Putamen (tissue), 1 donor: ENCODE measurements at regions not wholly inside any gene's neighbourhood (a gene's known extent, or its start where the extent isn't known, plus 50 kb on each side); places are given as distances from the start of the nearest gene placed in this dataset.

Experiments used
- DNase-seq: peaks from one replicate; pipeline ENCODE4 v3.0.0-alpha.2; 2016; ENCODE audit warnings: low spot score

DNA sequence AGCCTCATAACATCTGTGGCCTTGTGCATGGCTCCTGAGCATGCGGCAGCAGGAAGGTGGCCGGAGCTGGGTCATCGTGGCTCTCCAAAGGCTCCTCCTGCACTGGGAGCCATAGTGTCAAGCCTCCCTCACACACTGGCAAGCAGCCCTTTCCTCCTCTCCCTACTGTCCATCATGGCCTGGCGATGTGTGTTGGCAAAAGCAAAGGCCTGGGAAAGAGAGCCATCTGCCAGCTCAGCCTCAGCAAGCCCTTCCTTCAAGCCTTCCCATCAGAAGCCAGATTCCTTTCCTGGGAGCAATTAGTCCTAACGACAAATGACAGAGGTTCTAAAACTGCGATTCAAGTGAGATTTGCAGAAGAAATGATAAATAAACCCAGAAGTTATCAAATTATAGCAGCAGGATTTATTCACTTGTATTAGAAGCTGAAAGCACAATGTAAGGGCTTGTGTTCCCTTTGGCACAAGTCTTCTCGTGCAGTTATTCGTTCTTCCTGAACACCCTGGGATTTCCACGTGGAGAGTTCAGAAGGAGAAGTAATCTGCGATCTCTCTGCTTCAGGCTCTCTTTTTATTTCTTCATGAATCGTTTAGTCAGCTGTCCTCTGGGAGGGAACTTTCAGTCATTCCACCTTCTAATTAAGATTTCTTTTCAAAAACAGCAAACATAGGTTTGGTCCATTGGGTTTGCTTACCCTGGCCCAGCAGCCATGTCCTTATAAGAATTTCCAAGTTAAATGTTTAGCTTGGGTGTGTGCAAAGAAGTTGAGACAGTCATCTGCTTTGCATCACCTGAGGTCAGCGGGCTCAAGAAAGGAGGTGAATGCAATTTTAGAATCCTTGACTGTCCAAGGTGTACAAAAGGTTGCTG, 110.3 kb upstream of the TMC3 start:
- DNase-seq: no peak

DNA sequence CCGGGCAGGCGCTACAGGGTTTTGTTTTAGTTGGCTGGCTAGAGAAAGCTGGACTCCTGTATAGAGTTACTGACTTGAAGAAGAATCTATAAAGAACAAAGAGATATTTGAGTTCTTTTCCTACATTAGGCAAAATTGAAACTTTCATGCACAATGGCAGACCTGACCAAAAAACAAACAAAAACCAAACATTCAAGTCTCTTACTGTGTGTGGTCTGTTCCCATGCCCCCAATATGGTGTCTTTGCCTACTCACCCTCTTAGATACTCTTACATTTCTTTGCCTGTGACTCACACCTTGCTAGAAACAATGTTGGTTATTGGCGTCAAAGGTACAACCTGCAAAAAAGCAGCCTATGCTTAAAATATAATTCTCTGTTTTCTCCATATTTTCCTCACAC, 109.5 kb upstream of the TMC3 start:
- DNase-seq: no peak

DNA sequence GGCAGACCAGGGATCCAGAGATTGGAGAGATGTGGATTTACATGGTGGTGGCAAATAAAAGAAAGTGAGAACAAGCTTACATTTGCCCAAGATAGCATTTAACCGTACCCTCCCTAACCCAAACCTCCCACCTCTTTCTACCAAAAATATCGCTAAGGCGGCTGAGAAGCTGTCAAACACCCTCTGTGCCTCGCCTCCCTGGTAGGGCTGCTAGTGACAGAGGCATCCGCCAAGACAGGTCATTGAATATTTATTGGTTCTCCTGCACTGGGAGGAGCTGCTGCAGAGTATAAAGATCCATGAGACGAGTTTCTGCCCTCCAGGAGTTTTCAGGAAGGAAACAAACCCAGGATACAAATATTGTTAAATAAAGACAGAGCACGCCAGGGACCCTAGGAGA, 107.3 kb upstream of the TMC3 start:
- DNase-seq: peak; percentile 52

DNA sequence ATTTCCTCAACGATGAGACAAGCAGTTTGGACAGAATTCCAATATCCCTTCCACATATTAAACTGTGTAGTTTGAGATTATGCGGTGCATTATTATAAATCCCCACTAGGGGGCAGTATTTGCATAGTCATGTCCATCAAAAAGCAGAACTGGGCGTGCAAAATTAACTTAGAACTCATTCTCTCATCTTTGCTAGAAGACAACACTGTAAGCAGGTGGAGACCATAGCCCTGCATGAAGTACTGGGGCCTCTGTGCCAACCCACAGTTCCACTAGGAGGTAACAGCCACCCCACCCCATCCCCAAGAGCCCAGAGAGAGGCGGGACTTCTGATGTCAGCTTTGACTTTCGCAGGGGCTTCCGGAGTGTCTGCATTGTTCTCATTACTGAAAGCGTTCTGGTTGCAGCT, 106.6 kb upstream of the TMC3 start:
- DNase-seq: peak; percentile 70

DNA sequence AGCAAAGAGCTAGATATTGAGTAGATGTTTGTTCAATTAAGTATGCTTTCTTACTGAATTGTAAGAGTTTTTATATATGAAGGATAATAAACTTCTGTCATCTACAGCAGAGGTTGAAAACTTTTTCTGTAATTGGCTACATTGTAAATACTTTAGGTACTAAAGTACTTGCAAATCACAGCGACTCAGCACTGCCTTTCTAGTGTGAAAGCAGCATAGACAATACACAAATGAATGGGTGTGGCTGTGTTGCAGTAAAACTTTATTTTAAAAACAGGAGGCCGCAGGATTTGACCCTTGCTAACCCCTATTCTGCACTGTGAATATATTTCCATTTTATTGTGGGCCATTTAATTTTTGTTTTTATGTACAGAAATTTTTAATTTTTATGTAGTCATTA, 104.3 kb upstream of the TMC3 start:
- no peak for DNase-seq

DNA sequence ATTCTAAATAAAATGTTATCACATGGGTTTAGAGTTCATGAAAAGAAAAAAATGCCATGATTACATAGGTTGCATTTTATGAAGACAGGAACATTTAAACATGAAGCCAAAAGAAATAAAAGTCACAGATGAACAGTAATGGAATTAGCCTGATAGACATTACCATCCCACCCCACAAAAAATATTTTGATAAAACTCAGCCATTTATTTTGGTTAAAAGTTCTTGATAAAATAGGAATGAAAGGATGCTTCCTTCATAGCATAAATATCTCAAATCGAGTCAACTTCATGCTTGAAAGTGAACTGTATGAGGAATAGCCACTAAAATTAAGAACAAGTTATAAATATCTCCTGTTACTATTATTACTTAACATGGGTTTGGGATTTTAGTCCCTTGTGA, 101.9 kb upstream of the TMC3 start:
- DNase-seq: no peak

DNA sequence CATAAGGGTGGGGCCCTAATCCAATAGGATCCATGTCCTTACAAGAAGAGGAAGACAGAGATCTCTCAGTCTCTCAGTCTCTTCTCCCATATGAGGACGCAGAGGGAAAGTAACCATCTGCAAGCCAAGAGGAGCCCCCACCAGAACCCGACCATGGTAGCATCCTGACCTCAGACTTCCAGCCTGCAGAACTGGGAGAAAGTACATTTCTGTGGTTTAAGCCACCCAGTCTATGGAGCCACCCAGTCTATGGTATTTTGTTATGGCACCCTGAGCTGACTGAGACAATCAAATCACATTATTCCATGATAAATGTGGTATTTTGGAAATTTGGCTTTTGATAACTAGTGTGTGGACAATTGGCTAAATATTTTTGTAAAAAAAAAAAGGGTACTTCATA, 101.5 kb upstream of the TMC3 start:
- DNase-seq: no peak

DNA sequence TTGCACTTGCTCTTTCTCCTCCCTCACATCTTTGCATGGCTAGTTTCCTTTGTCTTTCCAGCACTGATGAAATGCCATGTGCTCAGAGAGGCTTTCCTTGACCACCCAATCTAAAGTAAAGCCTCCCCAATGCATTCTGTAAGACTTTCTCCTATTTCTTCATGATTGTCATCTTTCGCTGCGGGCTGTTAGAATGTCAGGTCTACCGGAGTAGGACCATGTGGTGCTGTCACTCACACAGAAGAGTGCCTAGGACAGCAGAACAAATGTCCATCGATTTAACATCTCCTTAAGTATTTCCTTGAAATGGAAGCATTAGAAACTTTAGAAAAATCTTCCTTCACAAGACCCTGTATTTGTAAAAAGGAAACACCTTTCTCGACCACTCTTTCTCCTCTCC, 99.9 kb upstream of the TMC3 start:
- DNase-seq: no peak

DNA sequence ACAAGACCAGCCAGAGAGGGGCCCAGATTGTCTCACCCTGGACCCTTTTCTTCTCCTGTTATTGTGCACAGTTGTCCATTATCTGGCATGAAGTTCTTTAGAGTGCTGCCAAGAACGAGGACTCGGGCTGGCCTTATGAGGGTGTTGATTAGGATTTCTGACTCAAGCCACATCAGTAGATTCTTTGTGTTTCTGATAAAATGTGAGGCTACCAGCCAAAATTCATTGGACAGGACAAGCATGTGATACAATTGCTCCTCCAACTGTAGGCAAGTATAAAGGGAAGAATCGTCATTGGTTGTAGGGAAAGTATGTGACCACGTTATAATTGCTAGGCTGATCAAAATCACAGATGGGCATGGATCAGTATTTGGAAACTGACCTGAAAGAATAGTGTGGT, 99.2 kb upstream of the TMC3 start:
- DNase-seq: peak; percentile 25

DNA sequence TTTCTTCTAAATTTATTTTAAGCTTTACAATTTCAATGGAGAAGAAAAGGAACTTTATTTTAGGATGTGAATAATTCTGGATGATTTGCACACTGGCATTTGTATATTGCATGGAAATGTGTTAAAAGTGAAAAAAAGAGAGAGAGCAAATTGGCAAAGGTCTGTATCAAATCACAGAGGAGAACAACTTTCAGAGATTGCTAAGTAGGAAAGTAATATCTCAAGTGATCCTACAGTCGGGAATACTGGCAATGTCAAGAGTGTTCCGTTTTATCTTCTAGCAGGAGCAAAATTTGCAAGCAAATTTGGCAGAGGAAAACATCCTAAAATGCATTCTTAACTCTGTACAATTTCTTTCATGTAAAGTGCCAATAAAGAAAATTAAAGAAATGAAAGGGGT, 97.1 kb upstream of the TMC3 start:
- DNase-seq: no peak

DNA sequence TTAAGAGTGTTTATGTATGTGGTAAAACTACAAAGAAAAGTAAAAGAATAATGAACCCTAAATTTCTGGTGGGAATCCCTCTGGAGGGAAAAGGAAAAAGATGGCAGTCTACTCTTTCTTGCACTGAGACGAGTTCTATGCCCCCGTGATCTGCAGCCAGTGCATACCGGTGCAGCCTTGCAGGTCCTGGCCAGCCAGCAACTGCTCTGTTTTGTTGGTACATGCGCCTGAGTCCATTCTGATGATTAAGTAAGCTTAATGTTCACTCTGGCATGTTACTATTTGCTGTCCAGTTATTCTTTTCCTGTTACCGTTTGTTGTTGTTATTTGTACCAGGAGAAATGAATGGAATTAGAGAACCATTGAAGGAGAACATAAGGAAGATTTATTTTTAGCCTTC, 95.1 kb upstream of the TMC3 start:
- no peak for DNase-seq

DNA sequence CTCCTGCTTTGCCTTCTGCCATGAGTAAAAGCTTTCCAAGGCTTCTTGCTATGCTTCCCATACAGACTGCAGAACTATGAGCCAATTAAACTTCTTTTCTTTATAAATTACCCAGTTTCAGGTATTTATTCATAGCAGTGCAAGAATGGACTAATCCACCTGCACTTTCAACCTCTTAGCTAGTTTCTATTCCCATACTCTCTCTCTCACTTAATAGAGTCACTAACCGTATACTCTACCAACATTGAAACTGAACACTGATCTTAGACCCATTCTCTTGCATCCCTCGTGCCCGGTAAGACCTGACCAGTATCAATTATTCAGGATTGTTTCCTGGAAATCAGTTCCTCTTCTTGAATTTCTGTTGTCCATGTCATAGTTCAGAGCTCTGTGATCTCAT, 92.7 kb upstream of the TMC3 start:
- no peak for DNase-seq

DNA sequence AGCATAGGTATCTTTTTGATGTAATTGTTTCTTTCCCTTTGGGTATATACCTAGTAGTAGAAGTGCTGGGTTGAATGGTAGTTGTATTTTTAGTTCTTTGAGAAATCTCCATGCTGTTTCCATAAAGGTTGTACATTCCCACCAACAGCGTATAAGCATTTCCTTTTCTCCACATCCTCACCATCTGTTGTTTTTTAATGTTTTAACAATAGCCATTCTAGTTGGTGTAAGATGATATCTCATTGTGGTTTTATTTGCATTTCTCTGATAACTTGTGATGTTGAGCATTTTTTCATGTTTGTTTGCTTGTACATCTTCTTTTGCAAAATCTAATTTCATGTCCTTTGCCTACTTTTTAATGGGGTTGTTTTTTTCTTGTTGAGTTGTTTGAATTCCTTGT, 80.0 kb upstream of the TMC3 start:
- no peak for DNase-seq

DNA sequence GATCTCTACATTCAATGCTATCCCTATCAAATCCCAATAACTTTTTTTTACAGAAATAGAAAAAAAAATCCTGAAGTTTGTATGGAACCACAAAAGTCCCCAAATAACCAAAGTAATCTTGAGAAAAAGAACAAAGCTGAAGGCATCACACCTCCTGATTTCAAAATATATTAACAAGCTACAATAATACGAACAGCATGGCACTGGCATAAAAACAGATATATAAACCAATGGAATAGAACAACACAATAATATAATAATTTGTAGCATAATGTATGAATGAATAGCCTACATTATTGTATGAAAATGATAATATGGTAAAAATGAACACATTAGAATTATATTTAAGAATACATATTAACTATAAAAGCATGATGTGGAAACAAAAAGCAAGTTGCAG, 76.7 kb upstream of the TMC3 start:
- no peak for DNase-seq

DNA sequence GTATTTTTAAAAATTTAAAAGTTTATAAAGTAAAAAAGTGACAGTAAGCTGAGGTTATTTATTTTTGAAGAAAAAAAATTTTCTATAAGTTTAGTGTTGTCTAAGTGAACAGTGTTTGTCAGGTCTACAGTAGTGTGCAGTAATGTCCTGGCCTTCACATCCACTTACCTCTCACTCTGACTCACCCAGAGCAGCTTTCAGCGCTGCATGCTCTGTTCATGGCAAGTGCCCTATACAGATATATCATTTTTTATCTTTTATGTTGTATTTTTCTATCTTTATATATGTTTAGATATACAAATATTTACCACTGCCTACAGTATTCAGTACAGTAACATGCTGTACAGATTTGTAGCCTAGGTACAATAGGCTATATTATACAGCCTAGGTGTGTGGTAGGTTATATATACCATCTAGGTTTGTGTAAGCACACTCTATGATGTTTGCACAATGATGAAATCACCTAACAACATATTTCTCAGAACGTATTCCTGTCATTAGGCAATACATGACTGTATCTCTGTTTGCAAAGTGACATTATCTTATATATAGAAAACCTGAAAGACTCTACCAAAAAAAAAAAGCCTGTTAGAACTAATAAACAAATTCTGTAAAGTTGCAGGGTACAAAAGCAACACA, 75.9 kb upstream of the TMC3 start:
- DNase-seq: no peak

DNA sequence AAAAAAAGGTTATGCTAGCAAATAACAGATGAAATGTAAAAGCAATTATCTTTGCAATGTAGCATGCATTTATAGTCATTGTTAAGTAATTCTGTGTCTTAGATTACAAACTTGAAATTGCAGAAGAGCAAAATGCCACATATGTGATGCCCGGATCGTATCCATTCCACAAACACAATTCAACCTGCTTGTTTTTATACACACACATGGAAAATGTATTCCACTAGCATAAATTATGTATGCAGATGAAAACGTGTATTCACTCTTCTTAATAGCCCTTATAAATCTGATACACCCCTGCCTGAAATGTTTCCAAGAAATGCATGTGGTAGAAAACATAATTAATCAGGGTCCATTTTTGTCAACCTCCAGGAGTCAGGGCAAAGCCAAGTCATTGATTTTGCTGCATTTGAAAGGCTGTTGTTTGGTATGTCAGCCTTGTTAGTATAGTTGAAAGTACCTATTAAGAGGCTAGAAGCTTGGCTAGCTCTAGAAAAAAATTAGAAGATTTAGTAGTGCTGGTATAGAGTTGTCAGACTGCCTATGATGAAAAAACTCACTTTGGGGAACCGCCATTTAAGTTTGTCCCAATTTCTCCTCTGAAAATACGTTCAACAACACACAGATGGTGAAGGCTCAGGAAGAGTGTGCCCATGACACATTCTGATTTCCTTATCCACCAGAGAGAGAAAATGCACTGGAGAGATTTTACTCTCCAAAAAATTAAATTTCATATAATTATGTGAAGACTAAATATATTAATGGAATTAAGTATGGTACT, 69.2 kb upstream of the TMC3 start:
- DNase-seq: no peak

DNA sequence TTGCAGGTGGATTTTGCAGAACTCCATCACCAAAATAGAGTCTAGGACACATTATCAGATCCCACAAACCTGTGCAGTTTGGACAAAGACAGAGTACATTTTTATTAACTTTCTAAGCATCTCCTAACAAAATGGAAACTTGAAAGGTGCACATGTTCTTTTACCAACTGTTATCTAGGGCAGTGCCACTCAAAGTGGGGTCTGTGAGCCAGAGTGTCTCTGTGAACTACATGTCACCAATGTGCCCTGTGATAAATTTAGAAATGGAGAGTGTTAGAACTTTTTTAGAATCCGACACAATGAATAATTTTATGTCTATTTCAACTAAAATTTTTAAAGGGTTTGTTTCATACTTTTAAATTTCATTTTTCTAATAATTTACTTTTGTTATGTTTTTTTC, 68.4 kb upstream of the TMC3 start:
- no peak for DNase-seq

DNA sequence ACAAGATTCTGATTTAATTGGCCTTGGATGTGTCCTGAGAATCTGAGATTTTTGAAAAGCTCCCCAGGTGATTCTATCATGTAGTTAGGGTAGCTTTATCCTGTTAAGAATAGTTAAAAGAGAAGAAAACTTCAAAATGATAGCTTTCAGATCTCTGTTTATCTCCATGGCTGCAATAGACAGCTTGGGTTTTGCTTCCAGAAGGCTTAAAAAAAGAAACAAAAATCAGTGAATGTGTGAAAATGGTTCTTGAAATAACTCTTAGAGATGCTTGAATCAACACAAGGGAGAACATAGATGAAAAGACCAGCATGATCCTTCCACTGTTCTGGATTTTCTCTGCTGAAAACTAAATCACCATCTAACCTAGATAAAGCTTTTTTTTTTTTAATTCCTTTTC, 60.8 kb upstream of the TMC3 start:
- no peak for DNase-seq

DNA sequence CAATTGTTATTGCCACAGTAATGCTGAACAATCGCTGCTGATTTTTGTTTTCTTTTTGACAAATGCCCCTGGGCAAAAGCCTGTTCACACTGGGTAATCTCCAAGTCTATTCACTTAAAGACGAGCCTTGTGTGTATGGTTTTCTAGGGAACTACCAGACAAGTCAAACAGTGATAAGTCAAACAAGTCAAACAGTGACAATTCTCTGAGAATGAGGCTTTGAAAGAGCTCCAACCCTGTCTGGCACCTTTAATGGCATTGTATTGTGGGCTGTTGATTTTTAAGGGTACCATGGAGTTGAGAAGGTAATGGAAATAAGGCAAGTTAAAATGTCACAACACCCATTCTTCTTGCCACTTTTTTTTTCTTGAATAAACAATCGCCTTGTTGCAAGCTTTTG, 59.4 kb upstream of the TMC3 start:
- DNase-seq: no peak

DNA sequence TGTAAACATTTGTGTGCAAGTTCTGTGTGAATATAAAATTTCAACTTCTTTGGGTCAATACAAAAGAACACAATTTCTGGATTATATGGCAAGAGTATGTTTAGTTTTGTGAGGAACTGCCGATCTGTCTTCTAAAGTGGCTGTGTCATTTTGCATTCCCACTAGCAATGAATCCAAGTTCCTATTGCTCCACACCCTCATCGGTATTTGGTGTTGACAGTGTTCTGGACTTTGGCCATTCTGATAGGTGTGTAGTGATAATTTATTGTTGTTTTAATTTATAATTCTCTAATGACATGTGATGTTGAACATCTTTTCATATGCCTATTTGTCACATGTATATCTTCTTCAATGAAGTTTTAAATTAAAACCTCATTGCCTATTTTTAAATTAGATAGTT, 58.2 kb upstream of the TMC3 start:
- no peak for DNase-seq

DNA sequence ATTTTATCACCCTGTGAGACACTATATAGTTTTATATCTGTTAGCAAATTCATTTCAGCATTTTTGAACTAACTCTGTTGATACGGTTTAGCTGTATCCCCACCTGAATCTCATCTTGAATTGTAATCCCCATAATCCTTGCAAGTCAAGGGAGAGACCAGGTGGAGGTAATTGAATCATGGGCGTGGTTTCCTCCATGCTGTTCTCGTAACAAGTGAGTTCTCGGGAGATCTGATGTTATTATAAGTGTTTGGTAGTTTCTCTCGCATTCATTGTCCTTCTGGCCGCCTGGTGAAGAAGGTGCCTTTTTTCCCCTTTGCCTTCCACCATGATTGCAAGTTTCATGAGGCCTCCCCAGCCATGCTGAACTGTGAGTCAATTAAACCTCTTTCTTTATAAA, 53.2 kb upstream of the TMC3 start:
- no peak for DNase-seq

DNA sequence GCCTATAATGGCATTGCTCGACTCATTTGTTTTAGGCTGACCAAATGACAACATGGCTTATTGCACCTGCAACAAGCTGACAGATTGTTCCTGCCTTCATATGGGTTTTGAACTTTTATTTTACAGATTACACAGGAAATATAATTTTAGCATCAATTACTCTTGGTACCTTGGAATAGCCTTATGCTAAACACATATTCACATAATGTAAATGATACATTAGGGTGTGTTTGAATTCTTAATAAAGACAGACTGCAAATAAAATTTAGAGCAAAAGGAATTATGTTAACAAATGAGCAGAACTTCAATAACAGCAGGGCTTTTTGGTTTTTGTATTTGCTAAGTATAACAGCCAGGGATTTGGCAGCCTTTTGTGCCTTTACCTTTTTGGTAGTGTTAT, 51.9 kb upstream of the TMC3 start:
- no peak for DNase-seq
